Myocyte (in vitro differentiated cells): ENCODE measurements at regions not wholly inside any gene's neighbourhood (a gene's known extent, or its start where the extent isn't known, plus 50 kb on each side); places are given as distances from the start of the nearest gene placed in this dataset.

Source experiments
- DNase-seq: peaks from one replicate; pipeline ENCODE4 v3.0.0-alpha.2; 2012; ENCODE audit warnings: low read depth

GRCh38 chrY:8390310-8390709, 947.0 kb upstream of the TSPY4 start:
- DNase-seq = no peak

- DNase-seq = no peak
Measured at GRCh38 chrY:8393246-8393645, 944.0 kb upstream of the TSPY4 start.

GRCh38 chrY:8422906-8423305, 914.4 kb upstream of the TSPY4 start:
- DNase-seq = no peak

DNA sequence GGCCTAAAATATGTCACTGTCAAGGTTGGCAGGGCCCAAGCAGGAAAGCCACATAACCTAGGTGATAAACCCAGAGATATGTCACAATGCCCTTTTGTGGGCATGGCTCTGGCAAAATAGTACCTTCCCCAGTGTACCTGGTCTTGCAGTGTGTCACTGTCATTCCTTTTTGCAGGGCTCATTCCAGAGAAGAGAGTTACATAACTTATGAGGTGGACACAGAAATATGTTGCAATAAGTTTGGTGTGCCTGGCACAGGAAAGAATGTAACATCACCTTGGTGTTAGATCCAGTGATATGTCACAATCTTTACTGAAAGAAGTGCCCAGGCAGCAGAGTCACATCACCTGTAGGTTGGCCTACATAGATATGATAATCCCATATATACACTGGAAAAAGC, 910.8 kb upstream of the TSPY4 start:
- DNase-seq = no peak

DNA sequence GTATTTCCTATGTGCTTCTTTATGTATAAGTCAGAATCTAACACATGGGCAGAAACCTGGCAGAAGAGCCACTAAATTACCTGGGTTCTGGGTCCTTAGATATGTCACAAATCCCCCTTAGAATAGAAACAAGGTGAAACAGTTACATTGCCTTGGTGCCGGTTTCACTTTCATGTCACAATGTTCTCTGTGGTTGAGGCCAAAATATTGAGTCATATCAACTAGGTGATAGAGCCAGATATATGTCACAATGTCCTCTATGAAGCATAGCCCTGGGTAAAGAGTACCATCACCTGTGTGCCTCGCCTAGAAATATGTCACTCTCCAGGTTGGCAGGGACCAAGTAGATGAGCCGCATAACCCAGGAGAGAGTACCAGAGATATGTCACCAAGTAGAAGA, 899.8 kb upstream of the TSPY4 start:
- no peak for DNase-seq

DNA sequence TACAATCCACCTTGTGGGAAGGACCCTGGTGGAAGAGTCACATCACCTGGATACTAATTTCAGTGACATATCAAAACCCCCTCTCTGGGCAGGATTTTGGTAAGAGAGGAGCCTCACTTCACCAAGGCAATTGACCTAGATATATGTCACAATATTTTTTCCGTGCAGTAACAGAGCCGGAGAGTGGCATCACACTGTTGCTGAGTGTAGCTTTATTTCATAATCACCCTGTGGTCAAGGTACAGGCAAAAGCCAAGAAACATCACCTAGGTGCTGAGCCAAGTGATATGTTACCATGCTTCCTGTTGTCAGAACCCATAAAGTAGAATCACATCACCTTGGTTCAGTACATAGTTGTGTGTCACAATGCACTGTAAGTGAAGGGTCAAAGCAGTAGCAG, 895.2 kb upstream of the TSPY4 start:
- no peak for DNase-seq

- DNase-seq = no peak
Measured at GRCh38 chrY:8452963-8453362, 884.3 kb upstream of the TSPY4 start.

DNA sequence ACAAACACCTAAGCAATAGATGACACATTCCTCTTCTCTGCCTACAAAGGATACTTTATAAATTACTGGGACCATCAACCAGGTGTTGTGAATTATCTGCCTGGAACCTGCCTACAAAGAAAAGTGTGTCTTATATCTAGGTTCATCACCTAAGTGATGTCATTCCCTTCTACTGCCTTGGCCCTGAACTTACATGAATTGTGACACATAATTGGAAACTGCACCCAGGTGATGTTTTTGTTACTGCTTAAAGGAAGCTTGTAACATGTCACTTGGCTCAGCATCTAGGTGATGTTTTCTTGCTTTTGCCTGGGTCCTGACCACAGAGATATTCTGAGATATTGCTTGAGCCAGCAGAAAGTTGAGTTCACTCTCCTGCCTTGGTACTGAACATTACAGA, 870.5 kb upstream of the TSPY4 start:
- DNase-seq = no peak

DNA sequence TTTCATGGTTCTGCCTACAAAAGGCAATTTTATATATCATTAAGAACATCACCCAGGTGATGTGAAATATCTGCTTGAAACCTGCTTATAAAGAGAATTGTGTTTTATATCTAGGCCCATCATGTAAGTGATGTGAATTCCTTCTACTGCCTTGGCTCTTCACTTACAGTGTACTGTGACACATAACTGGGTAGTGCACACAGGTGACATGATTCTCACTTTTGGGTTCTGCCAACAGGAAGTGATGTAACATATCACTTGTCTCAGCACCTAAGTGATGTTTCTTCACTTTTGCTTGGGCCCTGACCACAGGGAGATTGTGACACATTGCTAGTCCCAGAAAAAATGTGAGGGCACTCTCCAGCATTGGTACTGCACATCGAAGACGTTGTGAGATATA, 867.0 kb upstream of the TSPY4 start:
- no peak for DNase-seq

DNA sequence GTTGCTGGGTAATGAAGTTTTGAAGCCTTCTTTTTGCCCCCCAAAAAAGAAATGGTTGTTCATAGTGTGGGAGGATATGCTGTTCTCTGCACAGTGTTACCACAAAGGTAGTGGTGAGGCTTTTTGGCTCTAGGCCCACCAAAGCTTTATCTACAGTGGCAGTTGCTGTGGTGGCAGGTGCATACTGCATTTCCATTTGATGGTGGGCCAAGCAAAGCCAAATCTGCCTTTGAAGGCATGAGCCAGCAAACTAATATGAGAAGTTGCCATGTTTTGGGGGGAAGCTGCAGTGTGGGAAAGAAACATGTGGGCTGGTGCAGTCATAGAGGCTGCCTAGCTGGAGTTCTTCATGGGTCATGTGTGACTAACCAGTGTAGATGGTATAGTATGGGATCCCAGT, 858.1 kb upstream of the TSPY4 start:
- no peak for DNase-seq

- DNase-seq = no peak
Measured at GRCh38 chrY:8488955-8489354, 848.3 kb upstream of the TSPY4 start.

DNA sequence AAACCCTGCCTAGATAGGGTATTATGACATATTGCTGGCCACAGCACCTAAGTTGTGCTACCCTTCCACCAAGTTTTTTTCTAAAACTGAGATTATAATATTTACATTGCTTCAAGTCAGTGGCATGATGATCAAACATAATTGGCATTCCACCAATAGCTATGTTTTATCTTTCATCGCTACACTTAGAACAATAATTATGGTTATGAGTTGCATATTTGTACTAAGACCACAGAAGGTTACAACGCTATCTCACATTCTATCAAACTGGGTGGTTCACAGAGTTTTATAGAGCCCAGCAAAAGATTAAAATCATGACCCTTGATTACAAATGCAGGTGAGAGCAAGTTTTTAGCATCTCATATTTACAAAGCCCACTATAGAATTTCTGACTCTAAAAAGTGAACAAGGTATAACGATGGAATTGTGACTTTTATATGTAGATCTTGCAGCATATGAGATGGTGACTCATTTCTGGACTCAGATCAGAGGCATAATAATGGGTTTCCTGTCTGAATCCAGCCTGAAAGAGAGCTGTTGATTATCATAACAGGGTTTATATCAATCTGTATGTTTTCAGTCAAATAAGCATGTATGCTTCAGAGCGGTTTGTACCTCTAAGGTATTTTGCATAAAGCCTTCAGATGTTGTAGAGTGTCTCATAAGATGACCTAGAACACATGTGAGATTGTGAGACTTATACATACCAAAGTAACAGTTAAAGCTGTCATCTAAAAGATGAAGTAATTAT, 847.2 kb upstream of the TSPY4 start:
- DNase-seq = no peak

DNA sequence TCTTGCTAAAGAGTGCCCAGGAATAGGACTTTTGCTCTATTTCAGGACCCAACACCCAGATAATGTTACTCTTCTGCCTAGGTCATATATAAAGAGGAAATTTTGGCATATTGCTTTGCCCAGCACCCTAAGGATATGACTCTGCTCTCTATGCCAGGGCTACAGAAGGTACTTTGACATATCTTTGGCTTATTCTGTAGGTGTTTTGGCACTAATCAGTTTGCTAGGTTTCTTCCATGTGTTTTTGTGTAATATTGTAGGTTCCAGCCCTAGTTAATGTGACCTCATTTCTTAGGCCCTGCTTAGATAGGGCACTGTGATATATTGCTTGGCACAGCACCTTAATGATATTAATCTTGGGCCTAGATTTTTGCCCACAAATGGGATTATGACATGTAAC, 842.9 kb upstream of the TSPY4 start:
- DNase-seq = no peak

DNA sequence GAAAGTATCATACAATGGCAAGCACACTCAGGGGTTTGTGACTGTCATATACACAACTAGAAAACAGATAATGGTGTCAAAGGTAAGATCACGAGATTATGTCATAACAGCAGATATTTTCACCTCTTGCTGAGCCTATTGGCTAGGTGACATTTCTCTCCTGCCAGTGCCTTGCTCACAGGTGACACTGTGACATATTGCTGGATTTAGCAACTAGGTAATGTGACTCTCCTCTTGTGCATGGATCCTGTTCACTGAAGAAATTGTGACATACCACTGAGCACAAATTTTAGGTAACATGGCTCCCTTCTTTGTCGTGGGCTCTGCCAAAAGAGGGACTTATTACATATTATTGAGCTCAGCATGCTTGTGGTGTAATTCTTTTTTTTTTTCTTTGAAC, 842.0 kb upstream of the TSPY4 start:
- DNase-seq = no peak

DNA sequence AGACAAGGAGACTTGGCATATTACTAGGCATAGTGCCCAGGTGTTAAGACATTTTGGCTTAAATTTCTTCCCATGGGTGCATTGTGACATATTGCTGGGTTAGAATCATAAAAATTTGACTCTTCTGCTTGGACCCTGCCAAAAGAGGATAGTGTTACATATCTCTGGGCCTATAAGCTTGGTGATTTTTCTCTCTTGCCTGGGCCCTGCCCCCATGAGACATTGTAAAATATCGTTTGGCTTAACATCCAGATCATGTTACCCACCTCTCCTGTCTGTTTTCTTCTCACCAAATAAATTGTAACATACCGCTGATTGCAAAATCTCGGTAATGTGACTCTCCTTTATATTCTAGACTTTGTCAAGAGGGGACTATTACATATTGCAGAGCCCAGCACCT, 836.4 kb upstream of the TSPY4 start:
- DNase-seq = no peak

GRCh38 chrY:8533468-8533867, 803.8 kb upstream of the TSPY4 start:
- DNase-seq = no peak

- no peak for DNase-seq
Measured at GRCh38 chrY:8535704-8536103, 801.6 kb upstream of the TSPY4 start.

GRCh38 chrY:8536277-8536676, 801.0 kb upstream of the TSPY4 start:
- DNase-seq = no peak

GRCh38 chrY:8541306-8541705, 796.0 kb upstream of the TSPY4 start:
- peak; percentile 33 for DNase-seq

GRCh38 chrY:8544715-8545114, 792.5 kb upstream of the TSPY4 start:
- no peak for DNase-seq

GRCh38 chrY:8547931-8548330, 789.3 kb upstream of the TSPY4 start:
- DNase-seq = no peak

- no peak for DNase-seq
Measured at GRCh38 chrY:8551323-8551722, 785.9 kb upstream of the TSPY4 start.

DNA sequence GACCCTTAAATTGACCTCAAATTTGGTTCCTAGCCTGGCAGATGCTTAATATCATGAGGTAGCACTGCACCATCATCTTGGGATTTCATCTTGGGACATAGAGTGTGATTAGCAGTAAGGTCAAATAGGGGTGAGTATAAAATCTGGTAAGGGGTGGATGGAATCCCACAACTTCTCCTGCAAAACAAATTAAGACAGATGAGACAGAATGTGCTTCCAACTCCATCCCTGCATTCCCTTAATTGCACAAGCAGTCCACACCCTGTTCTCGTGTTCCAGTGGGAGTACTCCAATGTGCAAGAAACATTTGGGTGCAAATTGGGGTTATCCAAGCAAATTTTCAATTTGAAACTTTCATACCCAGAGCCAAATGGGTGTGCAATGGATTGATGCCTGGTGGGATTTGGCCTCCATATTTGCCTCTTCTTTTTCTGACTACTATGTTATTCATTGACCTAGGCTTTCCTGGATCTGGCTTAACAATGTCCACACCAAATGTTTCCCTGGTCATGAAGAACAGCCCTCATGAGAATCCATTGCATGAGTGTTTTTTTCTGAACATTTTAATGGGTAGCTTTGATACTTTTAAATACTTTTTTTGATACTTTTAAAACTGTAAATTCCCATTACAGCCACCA, 785.0 kb upstream of the TSPY4 start:
- DNase-seq = no peak
